ENCODE measurements at regions not wholly inside any gene's neighbourhood (a gene's known extent, or its start where the extent isn't known, plus 50 kb on each side); places are given as distances from the start of the nearest gene placed in this dataset.

- H3K4me3 ChIP-seq (replicated peaks in 1 of 2; ENCODE audit: low read depth in 1 of 2, low read length in 2 of 2) = no peak overlapping the region
- intact Hi-C loops (cut with micrococcal nuclease) = no loop called here
- no peak for DNase-seq (ENCODE audit: low read depth, low spot score)
- no peaks in the 10 kb centered on the region for H3K36me3 ChIP-seq (ENCODE audit: control insufficient read depth in 1 of 2, insufficient read depth in 2 of 2, low read length in 2 of 2)
- no peak overlapping the region for H3K27ac ChIP-seq (ENCODE audit: low read depth, low read length)
- H3K9me3 ChIP-seq (ENCODE audit: control insufficient read depth in 1 of 2, insufficient read depth in 1 of 2, low read depth in 1 of 2, low read length in 2 of 2) = no peaks in the 10 kb centered on the region
- no TSS peak for BruUV-seq (replicated peaks)
- CTCF ChIA-PET = interaction anchor here (1.1 kb wide), 1 partner anchor 10 kb away, joined by 4 read pairs; no protein-coding TSS in a partner anchor
- H3K9ac ChIP-seq (ENCODE audit: low read length) = no peak overlapping the region
- no peaks in the 10 kb centered on the region for H3K9me2 ChIP-seq (ENCODE audit: insufficient read depth)
- no peak for TF ChIP-seq ZBTB33 (IDR thresholded peaks at IDR 0.05; ENCODE audit: extremely low read depth, insufficient replicate concordance, low read length)
- TF ChIP-seq EZH2phosphoT487 (IDR thresholded peaks at IDR 0.05; ENCODE audit: borderline replicate concordance) = no peak
- TF ChIP-seq EZH2 (IDR thresholded peaks at IDR 0.05) = no peak
- TF ChIP-seq CTCF (IDR thresholded peaks at IDR 0.05 in 2 of 3, conservative IDR thresholded peaks at IDR 0.05 in 1 of 3; ENCODE audit: borderline replicate concordance in 1 of 3, insufficient read depth in 1 of 3, low read depth in 2 of 3, low read length in 2 of 3) = no peak
- TF ChIP-seq TCF7L2 (IDR thresholded peaks at IDR 0.05; ENCODE audit: borderline replicate concordance, extremely low read depth, insufficient read depth, insufficient read length) = no peak
- TF ChIP-seq JUND (IDR thresholded peaks at IDR 0.05) = no peak
- no peak for TF ChIP-seq REST (IDR thresholded peaks at IDR 0.05; ENCODE audit: low read depth)
- TF ChIP-seq ZFX (IDR thresholded peaks at IDR 0.05) = no peak
- no peak overlapping the region for H3K4me2 ChIP-seq (ENCODE audit: low read length)
- H3K79me2 ChIP-seq (ENCODE audit: insufficient read depth, low read length) = no peaks in the 10 kb centered on the region
- POLR2A ChIA-PET = no interaction called here
- ATAC-seq = no peak
- peaks cover 8% of the 10 kb centered on the region; the same call in 1 of the 2 replicates for H3K27me3 ChIP-seq (ENCODE audit: insufficient read depth, low read length)
- RAD21 ChIA-PET (ENCODE audit: low non-redundant PET in 1 of 2, low total read pairs in 2 of 2, uncharacterized antibody in 2 of 2, unreplicated experiment in 2 of 2) = no interaction called here
- H2AFZ ChIP-seq (ENCODE audit: low read depth, low read length, poor library complexity, severe bottlenecking) = no peak overlapping the region
- no peaks in the 10 kb centered on the region for H4K20me1 ChIP-seq (ENCODE audit: insufficient read depth)
- H3K4me1 ChIP-seq (ENCODE audit: control insufficient read depth in 1 of 2, insufficient read depth in 2 of 2, low read length in 2 of 2) = no peaks in the 10 kb centered on the region
These were observed 96.1 kb downstream of the VEGFA start for GRCh38 chr6:43865932-43866645.

Data from HCT116 (cell line).